ENCODE measurements at regions not wholly inside any gene's neighbourhood (a gene's known extent, or its start where the extent isn't known, plus 50 kb on each side); places are given as distances from the start of the nearest gene placed in this dataset.

GRCh38 chr10:93181271-93182048 is 107.8 kb downstream of the CYP26A1 start:
- H3K9me1 ChIP-seq (replicated peaks; ENCODE audit: control insufficient read depth, extremely low read depth, insufficient read depth, low read length): no peaks in the 10 kb centered on the region
- H2AFZ ChIP-seq (ENCODE audit: low read depth, low read length): no peak overlapping the region
- H3K36me3 ChIP-seq (ENCODE audit: control insufficient read depth in 2 of 2, extremely low read depth in 1 of 2, insufficient read depth in 2 of 2, low read length in 2 of 2): no peaks in the 10 kb centered on the region
- intact Hi-C loops (cut with micrococcal nuclease) (no loop called here), dilution Hi-C loops (cut with MboI; ENCODE audit: extremely low pct_ligation_motif_present, low sequenced_read_pairs) (no loop called here)
- no peak overlapping the region for H3K4me2 ChIP-seq (ENCODE audit: insufficient read depth, low read length)
- no peaks in the 10 kb centered on the region for H3K9me3 ChIP-seq (replicated peaks; ENCODE audit: control insufficient read depth, insufficient read depth, low read length)
- H3K9ac ChIP-seq (replicated peaks; ENCODE audit: extremely low read depth, insufficient read depth, low read length): no peak overlapping the region
- DNase-seq (ENCODE audit: low read depth, low spot score): no peak
- no peaks in the 10 kb centered on the region for H3K79me2 ChIP-seq (ENCODE audit: control insufficient read depth, insufficient read depth, low read length)
- FAIRE-seq: no peak
- no TSS peak for BruUV-seq (replicated peaks)
- no peak overlapping the region for H3K27ac ChIP-seq (ENCODE audit: insufficient read depth, low read depth, low read length)
- no peaks in the 10 kb centered on the region for H4K20me1 ChIP-seq (replicated peaks; ENCODE audit: control insufficient read depth, extremely low read depth, insufficient read depth, low read length)
- POLR2A ChIA-PET: no interaction called here
- no peak overlapping the region for H3K4me3 ChIP-seq (replicated peaks in 1 of 3; ENCODE audit: insufficient read depth in 1 of 3, low read depth in 1 of 3, low read length in 3 of 3)
- TF ChIP-seq CTCF (IDR thresholded peaks at IDR 0.05; ENCODE audit: extremely low read depth in 1 of 2, insufficient read depth in 1 of 2, low read depth in 1 of 2, low read length in 2 of 2) (no peak), POLR2A (IDR thresholded peaks at IDR 0.05; ENCODE audit: low read depth, low read length) (no peak), POLR2AphosphoS5 (IDR thresholded peaks at IDR 0.05; ENCODE audit: insufficient read depth, low read depth, low read length) (no peak), MYC (IDR thresholded peaks at IDR 0.05; ENCODE audit: low read depth, low read length) (no peak), FOS (IDR thresholded peaks at IDR 0.05; ENCODE audit: borderline replicate concordance, insufficient read depth, low read length) (no peak), EZH2 (IDR thresholded peaks at IDR 0.05; ENCODE audit: borderline replicate concordance, low read depth, low read length, severe bottlenecking) (no peak), GATA2 (IDR thresholded peaks at IDR 0.05; ENCODE audit: insufficient read depth, insufficient read length, low read depth, low read length) (no peak), JUN (IDR thresholded peaks at IDR 0.05; ENCODE audit: borderline replicate concordance, insufficient read depth, insufficient read length, low read depth) (no peak), MAX (IDR thresholded peaks at IDR 0.05; ENCODE audit: insufficient read depth, insufficient read length) (no peak)
- no peaks in the 10 kb centered on the region for H3K4me1 ChIP-seq (ENCODE audit: control insufficient read depth, extremely low read depth, insufficient read depth, low read length)
- CTCF ChIA-PET: interaction anchor here (0.8 kb wide), 1 partner anchor 9 kb away, joined by 3 read pairs; no protein-coding TSS in a partner anchor
- peaks cover under 1 to 2% of the 10 kb centered on the region in 2 experiments for H3K27me3 ChIP-seq (ENCODE audit: control insufficient read depth in 2 of 2, insufficient read depth in 2 of 2, low read length in 2 of 2)
